ENCODE measurements at regions not wholly inside any gene's neighbourhood (a gene's known extent, or its start where the extent isn't known, plus 50 kb on each side); places are given as distances from the start of the nearest gene placed in this dataset.
"Not testable (repeated sequence)": the region's sequence is repeated elsewhere in the genome, so short reads cannot be mapped to it uniquely, and the experiment has no call there.

GRCh38 chr17:33873201-33873617 is 381.9 kb upstream of the CCL2 start:
- no peak for DNase-seq (ENCODE audit: low read depth in 3 of 3, low spot score in 1 of 3)

GRCh38 chr17:33874617-33875060 is 380.4 kb upstream of the CCL2 start:
- no peak for DNase-seq (ENCODE audit: low read depth in 3 of 3, low spot score in 1 of 3)

GRCh38 chr17:33875973-33876372 is 379.1 kb upstream of the CCL2 start:
- no peak for DNase-seq (ENCODE audit: low read depth in 3 of 3, low spot score in 1 of 3)

DNA sequence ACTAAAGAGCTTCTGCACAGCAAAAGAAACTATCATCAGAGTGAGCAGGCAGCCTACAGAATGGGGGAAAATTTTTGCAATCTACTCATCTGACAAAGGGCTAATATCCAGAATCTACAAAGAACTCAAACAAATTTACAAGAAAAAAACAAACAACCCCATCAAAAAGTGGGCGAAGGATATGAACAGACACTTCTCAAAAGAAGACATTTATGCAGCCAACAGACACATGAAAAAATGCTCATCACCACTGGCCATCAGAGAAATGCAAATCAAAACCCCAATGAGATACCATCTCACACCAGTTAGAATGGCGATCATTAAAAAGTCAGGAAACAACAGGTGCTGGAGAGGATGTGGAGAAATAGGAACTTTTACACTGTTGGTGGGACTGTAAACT is 372.8 kb upstream of the CCL2 start:
- DNase-seq (ENCODE audit: low read depth in 3 of 3, low spot score in 1 of 3), result not testable (repeated sequence)

DNA sequence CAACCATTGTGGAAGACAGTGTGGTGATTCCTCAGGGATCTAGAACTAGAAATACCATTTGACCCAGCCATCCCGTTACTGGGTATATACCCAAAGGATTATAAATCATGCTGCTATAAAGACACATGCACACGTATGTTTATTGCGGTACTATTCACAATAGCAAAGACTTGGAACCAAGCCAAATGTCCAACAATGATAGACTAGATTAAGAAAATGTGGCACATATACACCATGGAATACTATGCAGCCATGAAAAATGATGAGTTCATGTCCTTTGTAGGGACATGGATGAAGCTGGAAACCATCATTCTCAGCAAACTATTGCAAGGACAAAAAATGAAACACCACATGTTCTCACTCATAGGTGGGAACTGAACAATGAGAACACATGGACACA is 372.4 kb upstream of the CCL2 start:
- not testable (repeated sequence) for DNase-seq (ENCODE audit: low read depth in 3 of 3, low spot score in 1 of 3)

- DNase-seq (ENCODE audit: low read depth in 3 of 3, low spot score in 1 of 3), result no peak
Measured at GRCh38 chr17:33888455-33888854, 366.6 kb upstream of the CCL2 start.

DNA sequence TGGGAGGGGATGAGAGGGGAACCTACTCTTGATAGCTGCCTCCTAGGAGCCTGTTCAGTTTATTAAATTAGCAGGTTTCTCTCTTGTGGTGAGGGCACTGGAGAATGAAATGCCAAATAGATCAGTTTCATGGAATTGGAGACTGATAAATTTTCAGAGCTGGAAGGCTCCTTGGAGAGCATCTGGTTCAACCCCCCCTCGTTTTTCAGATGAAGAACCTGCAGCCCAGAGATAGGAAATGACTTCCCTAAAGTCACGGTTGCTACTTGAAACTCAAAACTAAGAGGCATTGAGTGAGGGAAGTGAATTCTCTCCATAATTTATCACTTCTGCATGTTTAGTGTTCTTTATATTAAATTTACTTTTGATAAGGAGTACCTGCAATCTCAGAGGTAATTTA is 366.0 kb upstream of the CCL2 start:
- DNase-seq (ENCODE audit: low read depth in 3 of 3, low spot score in 1 of 3), result no peak

GRCh38 chr17:33889766-33890165 is 365.3 kb upstream of the CCL2 start:
- DNase-seq (ENCODE audit: low read depth in 3 of 3, low spot score in 1 of 3), result no peak

DNA sequence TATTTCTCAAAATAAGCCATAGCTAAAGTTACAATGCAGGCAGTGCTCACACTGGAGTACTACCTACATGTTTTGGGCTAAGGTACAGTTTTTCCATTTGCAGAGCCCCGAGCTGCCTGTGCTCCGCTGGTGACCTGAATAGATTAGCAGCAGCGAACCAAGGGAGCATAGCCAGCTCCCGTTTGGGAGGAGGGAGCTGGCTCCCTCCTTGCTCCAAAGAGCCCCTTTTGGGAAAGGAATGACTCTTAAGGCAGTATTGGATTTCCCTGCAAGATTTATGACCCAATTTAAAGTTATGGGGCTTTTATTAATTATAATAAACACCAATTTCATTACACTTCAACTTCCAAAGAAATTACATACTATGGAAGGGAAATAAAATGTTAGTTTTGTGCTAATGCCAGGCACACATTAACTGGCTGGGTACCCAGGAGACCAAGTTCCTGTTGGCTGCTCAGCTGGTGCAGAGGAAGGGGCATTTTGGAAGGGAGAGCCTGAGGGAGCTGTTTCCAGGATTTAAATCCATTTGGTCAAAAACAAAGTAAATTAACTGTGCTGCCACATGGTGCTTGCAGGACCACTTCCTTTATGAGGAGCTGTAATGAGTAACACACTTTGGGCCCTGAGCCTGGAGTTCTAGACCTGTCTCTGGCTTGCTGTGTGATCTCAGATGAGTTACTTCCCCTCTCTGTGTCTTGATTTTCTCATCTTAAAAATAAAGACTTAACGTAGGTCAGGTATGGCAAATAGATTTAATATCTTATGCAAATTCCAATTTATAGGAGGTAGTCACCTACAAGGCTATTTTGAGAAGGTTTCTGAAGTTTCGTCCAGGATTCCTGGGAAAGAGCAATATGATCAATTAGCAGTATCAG is 362.1 kb upstream of the CCL2 start:
- DNase-seq (ENCODE audit: low read depth in 3 of 3, low spot score in 1 of 3), result no peak

DNA sequence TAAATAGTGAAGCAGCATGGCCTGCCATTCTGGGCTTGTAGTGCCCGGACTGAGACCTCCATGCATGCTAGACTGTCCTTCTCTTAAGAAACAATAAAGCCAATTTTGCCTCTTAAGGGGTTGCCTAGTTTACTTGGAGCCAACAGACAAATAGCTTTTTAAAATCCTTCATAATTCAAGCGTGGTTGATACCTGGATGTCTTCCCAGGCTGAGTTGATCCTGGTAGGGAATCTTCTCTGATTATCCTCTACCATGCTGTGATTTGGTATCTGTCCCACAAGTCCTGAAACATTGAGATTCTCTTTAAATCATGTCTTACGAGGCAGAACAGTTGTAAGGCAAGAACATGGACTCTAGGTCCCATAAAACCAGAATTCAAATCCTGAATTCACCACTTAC is 359.6 kb upstream of the CCL2 start:
- no peak for DNase-seq (ENCODE audit: low read depth in 3 of 3, low spot score in 1 of 3)

GRCh38 chr17:33896263-33896662 is 358.8 kb upstream of the CCL2 start:
- DNase-seq (ENCODE audit: low read depth in 3 of 3, low spot score in 1 of 3), result no peak

- DNase-seq (ENCODE audit: low read depth in 3 of 3, low spot score in 1 of 3), result no peak
Measured at GRCh38 chr17:33901085-33901484, 354.0 kb upstream of the CCL2 start.

- no peak for DNase-seq (ENCODE audit: low read depth in 3 of 3, low spot score in 1 of 3)
Measured at GRCh38 chr17:33902901-33903449, 352.1 kb upstream of the CCL2 start.

DNA sequence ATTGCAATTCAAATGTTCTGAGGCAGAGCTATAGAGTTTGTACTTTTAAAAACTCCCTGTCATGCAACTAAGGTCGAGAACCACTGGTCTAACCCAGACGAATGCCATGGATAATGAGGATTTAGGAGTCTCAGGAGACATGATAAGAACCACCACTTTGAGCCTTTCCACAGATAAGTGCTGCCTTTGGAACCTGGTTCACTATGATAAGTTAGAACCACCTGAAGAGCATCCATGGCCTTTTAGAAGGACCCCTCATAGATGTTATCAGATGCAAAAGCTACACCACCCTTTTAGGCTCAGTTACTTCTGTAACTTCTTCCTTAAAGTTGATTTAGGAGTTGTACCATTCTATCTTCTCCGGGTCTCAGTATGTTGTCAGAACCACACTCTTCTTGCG is 350.6 kb upstream of the CCL2 start:
- DNase-seq (ENCODE audit: low read depth in 3 of 3, low spot score in 1 of 3), result no peak

DNA sequence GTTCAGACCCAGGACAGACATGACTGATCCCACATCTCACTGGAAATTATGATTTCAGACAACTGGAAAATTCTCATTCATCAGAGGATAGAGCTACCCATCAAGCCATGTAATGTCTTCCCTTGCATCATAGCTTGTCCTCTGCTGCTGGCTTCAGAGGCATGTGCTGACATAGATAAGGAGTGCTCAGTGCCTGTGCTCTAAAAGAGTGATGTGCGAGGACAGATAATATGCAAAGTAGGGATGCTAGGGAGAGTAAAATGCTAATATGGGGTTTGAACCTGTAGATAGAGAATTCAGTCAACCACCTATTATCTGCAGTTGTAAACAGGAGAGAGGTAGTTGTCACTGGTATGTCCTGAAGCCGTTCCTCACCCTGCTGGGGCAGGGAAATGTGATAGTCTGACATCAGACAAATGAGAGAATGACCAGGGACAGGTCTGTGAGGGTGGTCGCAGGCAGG is 349.7 kb upstream of the CCL2 start:
- DNase-seq (ENCODE audit: low read depth in 3 of 3, low spot score in 1 of 3), result no peak

- no peak for DNase-seq (ENCODE audit: low read depth in 3 of 3, low spot score in 1 of 3)
Measured at GRCh38 chr17:33908363-33909064, 346.6 kb upstream of the CCL2 start.

DNA sequence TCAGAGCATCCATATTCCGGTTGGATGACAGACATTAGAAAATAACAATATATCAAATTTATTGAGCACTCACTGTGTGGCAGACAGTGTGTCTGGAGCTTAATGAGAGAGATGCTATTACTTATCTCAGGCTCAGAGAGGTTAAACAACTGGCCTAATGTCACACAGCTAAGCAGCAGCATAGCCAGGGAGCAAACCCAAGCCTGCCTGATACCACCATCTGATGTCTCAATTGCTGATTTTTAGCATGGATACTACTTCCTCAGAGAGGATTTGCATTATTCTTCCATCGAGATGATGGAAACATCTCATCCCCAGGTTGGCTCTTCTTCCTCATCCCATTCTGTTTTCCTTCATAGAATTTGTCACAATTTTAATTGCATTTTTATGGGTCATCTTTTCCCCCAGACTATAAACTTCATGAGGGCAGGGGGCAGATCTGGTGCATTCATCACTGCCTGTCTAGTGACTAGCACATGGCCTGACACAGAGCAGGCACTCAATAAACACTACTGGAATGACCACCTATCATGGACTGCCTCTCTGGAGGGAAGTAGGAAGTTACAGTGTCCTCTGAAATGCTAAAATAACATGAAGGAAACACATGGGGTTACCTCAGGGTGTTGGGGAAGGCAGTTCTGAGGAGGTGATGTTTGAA is 344.8 kb upstream of the CCL2 start:
- no peak for DNase-seq (ENCODE audit: low read depth in 3 of 3, low spot score in 1 of 3)

GRCh38 chr17:33914125-33914524 is 341.0 kb upstream of the CCL2 start:
- DNase-seq (ENCODE audit: low read depth in 3 of 3, low spot score in 1 of 3), result no peak

- no peak for DNase-seq (ENCODE audit: low read depth in 3 of 3, low spot score in 1 of 3)
Measured at GRCh38 chr17:33922971-33923370, 332.1 kb upstream of the CCL2 start.

DNA sequence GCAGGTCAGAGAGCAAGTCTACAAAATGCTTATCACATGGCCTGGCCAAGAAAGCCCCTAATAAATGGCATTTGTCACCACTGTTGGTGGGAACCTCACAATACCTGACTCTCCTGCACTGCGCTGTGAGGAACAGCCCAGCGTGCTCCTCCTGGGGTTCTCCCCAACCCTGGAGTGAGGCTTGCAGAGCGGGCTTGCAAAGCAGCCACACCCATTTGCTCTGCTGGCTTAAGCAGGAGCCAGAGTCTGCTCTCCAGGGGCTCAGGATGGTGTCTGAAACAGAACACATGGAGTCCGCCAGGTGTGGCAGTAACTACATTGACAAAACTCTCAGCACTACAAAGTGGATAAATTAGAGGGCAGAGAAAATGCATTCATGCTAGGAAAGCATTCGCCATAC is 331.0 kb upstream of the CCL2 start:
- DNase-seq (ENCODE audit: low read depth in 3 of 3, low spot score in 1 of 3), result no peak

- DNase-seq (ENCODE audit: low read depth in 3 of 3, low spot score in 1 of 3), result no peak
Measured at GRCh38 chr17:33925649-33926048, 329.4 kb upstream of the CCL2 start.

- no peak for DNase-seq (ENCODE audit: low read depth in 3 of 3, low spot score in 1 of 3)
Measured at GRCh38 chr17:33927732-33928133, 327.4 kb upstream of the CCL2 start.

All from stimulated activated CD4-positive, alpha-beta T cell treated with anti-CD3 and anti-CD28 coated beads, TNF-alpha, amount 100 ng/mL, for 1 hour (primary cell).